Midbrain (tissue), 1 donor: ENCODE measurements at regions not wholly inside any gene's neighbourhood (a gene's known extent, or its start where the extent isn't known, plus 50 kb on each side); places are given as distances from the start of the nearest gene placed in this dataset.
"Not testable (repeated sequence)": the region's sequence is repeated elsewhere in the genome, so short reads cannot be mapped to it uniquely, and the experiment has no call there.

ENCODE experiments used
- DNase-seq: peaks from one replicate; lab custom pipeline; 2025; lab: John Stamatoyannopoulos, UW

DNA sequence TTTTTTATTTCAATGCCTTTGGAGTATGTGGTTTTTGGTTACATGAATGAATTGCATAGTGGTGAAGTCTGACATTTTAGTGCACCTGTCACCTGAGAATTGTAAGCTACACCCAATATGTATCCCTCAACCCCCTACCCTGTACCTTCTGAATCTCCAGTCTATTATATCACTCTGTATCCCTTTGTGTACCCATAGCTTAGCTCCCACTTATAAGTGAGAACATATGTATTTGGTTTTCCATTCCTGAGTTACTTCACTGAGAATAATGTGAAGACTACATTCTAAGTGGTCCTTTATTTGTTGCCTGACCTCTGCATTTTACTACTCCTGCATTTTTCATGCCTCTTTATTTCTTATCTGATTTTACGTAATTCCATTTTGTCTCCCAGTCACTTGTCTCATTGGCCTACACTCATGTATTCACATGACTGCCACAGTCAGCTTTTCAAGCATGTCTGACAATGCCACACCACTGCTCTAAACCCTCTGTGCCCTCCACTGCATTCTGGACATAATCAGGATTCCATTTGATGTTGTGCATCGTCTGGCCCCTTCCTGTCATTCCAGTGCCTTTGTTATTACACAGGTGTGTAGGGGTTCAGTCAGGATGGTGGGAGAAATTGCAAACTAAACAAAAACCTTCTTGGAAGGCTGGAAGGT lies 1325.5 kb downstream of the XPNPEP1 start:
- no peak for DNase-seq

DNA sequence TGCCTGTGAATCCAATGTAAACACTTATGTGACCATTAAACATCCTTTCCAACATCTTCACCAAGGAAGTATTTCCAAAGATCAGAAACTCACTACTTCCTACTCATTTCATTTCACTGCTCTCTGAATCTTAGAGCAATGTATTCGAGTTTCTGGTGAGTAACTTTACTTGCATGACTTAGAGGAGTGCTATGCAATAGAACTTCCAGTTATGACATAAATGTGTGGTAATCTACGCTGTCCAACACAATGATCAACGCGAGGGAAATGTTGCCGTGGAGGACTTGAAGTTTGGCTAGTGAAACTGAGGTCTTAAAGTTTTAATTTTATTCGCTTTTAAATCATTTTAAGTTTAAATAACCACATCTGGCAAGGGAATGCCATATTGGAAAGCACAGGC lies 1326.3 kb downstream of the XPNPEP1 start:
- no peak for DNase-seq

DNA sequence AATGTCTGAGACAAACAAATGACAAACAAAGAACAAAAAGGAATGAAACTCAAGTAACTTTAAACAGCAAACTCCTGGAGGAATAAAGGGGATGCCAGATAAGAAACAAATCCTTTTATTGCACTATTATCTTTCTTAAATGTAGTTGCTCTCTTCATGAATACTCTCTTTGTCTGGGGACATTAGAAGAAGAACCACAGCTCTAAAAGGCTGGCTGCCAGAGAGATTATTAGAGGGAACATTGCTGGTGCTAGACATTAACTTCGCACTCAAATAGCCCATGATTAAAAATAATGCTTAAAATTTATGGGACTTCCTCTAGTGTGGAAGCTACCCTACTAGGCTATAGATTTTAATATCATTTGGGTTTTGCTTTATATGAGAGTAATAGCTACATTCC lies 1330.4 kb downstream of the XPNPEP1 start:
- no peak for DNase-seq

DNA sequence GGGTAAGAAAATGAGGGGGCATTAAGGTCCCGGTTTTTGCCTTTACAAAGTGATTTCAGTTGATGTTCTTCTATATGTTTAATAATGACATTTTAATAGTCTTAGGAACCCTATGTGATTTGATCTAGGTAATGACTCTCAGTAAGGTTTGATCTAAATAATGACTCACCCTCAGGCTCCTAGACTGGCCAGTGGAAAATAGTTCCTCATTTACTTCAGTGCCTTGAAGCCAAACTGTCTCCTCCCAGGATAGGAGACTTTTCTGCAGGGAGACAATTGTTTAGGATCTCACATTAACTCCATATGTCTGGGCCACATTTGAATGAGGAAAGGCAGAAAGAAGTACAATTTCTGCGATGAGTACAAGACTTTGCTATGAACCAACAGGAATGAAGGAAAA lies 1331.9 kb downstream of the XPNPEP1 start:
- no peak for DNase-seq

DNA sequence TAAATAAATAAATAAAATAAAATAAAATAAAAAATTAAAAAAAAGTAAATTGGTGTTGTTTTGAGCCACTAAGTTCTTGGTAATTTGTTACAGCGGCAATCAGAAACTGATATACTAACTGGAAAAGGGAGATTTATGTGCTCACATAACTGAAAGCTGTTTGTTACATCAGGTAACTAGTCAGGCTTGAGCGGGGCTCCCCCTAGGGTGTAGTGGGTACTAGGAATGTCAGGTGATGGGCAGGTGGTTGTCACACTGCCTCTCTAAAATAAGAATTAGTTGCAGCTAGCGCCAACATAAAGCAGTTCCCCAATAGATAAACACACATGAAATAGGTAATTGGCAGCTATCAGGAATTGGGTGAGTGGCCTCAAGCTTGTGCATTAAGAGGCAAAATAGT lies 1336.9 kb downstream of the XPNPEP1 start:
- DNase-seq: no peak

DNA sequence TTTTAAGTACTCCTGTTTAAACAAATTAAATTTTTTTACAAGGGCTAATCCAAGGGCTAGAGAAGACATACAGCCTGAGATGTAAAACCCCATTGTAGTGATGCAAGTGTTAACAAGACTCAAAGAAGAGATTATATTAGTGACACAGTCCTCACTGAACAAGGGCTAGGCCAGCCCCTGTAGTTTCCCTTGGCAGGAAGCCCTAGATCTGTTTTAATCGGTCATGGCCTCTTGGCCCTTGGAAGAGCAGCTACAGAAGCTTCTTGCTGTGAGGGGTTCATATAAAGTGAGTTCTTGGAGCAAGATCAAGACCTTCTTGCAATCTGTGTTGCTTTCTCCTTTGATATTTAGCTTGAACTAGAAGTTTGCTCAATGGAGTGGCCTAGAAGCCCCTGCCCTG lies 1339.4 kb downstream of the XPNPEP1 start:
- no peak for DNase-seq

DNA sequence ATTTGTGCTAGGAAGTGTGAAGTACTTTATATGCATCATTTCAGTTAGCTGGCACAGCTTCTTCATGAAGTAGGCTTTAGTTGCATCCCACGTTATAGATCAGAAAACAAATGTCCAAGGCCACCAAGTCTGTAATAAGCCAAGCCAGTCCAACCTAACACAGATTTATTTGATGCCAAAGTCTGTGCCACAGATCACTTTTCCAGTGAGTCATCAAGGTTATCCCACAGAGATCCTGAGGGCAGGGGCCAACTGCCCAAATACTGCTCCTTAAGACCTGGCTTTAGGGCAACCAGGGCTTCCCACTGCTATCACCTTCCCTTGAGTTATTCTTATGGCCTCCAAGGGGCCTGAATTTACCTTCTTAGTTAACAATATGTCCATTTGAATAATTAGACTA lies 1340.4 kb downstream of the XPNPEP1 start:
- no peak for DNase-seq

DNA sequence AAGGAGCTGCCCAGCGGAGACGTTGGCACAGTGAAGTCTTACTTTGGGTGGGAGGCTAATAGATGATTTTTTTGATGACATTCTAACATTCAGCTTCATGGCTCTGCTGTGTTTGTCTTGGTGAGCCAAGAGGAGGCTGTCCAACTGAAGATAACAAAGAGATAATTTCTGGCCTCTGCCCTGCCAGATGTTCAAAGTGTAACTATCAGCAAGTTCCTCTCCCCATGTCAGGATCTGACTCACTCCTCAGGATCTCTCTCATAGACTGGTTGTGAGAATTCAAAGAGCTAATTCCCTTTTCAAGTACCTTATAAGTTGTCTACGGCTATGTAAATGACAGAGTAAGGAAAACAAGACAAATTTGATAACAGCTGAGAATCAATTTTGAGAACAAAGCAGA lies 1340.9 kb downstream of the XPNPEP1 start:
- DNase-seq: no peak

DNA sequence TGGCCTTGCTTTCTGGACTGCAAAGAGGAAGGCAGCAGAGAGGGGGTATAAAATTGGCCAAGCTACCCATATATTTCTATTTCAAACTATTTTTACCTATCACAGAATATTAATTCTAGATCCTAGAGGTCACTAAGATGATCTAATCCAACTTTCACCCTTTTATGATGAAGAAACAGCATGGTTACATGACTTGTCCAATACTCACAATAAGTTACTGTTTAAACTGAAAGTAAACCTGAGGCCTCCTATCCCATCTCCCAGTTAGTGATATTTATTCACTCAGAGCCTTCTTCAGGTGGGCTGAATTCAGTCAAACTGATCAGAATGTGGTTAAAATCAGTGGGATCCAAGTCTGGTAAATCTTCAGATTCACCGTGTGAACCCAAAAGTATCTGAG lies 1345.1 kb downstream of the XPNPEP1 start:
- DNase-seq: no peak

DNA sequence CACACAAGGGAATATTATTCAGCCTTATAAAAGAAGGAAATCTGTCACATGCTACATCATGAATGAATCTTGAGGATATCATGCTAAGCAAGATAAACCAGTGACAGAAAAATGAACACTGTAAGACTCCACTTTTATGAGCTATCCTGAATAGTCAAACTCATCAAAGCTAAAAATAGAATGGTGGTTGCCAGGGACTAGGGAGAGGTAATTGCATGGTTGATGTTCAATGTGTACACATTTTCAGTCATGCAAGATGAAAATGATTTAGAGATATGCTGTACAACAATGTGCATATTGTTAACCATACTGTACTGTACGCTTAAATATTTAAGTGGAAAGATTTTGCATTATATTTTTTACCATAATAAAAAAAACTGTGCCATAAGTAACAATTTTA lies 1349.1 kb downstream of the XPNPEP1 start:
- DNase-seq: no peak

DNA sequence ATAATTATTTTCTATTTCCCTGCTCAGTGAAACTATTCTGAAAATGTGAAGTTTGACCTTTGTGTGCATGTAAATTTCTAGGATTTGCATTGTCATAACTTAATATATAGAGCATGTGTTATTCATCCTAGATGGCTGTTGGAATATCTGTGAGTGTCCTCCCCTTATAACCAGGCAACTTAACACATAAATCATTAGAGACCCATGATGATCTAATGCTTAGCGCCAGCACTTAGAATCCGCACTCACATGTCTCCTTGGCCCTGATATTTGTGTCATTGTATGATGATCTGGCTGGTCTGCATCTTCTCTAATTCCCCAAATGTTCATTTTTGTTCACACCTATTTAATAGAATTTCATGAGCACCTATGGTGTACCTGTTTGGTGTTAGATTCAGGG lies 1354.5 kb downstream of the XPNPEP1 start:
- DNase-seq: no peak

DNA sequence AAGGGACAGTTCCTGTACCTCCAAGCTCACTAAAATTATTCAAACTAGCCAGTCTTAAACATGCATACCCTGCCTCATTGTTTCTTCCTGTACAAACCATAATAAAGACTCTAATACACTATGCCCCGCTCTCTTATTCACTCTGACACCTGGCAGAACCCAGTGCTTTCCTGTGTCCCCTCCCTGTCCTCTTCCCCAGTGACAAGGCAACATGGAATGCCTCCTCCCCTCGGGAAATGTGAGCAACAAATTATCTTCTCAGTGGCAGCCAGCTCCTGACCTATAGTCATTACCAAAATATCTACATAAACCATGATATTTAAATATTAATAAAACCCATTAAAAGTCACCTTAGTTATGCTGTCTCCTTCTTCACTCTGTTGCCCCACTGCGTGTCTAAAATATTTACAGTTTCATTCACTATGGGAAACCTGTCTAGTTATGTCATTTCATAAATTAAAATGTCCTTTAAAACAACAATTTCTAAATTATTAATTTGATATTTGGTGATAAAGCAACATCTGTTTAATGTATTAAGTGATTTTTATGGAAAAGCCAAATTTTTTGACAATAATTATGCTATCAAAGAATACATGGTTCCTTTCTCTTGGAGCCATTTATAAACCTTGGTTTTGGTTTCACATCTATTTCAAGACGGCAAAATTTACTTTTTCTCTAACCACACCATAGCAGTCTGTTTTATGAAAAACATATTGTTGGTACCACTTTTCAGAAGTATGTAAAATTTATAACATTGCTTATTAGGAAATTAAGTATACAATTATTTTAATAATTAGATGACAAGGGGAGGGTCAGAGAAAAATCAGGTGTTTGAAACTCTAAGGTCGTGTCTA lies 1355.2 kb downstream of the XPNPEP1 start:
- no peak for DNase-seq

DNA sequence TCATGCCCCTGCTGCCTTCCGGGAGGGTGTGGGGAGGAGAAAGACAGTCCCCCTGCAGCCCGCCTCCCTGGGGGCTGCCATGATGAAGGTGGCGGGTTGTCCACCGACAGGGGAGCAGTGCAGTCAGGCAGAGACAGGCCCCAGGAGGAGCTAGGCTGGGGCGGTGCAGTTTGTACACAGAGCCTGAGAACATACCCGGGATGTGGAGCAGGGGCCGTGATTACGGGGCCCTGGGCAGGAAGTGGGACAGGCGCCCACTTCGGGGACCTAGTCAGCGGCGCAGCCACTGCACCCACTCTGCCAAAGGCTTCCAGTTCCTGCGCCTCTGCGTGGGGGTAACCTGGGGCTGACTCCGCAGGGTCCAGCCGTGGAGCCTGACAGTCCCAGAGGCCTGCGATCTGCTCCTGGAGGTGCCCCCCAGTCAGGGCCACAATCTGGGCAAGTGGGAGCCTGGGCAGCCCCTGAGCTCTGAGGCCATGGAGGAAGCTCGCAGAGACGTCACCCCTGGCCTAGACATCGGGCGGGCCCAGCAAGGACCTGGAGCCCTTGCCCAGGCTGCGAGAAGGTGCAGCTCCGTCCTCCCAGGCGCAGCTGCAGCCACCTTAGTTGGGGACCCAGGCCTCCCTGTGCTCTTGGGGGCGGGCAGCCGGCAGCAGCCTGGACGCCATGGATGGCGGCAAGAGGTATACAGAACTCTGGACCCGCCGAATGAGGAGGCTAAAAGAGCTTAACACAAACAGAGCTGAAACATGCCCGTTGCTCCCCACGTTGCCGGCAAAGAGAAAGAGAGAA lies 1356.8 kb downstream of the XPNPEP1 start:
- DNase-seq: no peak

DNA sequence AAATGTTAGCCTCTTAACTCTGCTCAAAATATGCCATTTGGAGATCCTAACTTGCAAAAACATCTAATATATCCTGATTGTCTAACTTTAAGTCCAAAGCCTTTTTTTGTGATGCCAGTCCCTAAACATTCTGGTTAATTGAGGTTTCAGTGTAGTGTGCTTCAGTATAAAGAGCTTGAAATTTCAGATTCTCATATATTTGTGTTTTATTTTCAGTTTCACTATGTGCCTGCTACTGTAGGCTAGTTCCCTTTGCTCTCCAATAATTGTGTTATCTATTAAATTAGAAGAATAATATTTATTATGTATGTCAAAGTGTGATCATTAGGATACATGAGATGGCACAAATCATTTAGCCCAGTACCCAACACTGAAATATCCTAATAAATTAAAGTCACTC lies 1361.2 kb downstream of the XPNPEP1 start:
- DNase-seq: no peak

DNA sequence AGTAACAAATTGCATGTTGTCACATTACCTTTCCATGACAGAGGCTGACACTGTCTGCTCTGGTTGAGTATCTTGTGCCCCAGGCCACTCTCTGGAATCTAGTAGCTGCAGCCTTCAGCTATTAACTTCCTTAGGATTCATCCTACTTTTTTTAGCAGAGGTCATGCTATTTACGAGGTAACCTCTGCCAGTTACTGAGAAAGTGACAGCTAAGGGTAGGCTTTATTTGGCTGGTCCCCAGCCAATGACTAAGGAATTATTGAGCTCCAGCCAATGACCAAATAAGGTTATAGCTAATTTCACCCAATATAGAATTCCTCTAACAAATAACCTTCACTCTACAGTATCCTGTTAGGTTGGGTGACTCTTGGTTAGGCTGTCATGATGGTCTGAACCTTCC lies 1361.7 kb downstream of the XPNPEP1 start:
- no peak for DNase-seq

DNA sequence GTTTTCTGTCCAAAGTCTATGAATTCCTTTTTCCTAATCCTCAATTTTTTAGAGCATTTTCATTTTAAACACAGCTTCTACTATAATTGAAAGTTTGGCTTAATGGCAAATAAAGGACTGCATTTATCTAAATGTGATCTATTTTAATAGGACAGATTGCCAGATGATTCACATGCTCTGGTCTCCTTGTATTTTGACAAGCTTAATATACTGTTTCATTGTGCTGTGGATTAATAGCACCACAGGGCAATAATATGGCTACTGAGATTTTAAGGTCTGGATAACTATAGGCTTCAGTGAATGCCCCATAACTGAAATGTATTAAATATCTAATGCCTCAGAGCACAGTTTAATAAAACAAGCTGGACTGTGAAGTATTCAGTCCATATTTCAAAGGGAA lies 1362.8 kb downstream of the XPNPEP1 start:
- DNase-seq: no peak

DNA sequence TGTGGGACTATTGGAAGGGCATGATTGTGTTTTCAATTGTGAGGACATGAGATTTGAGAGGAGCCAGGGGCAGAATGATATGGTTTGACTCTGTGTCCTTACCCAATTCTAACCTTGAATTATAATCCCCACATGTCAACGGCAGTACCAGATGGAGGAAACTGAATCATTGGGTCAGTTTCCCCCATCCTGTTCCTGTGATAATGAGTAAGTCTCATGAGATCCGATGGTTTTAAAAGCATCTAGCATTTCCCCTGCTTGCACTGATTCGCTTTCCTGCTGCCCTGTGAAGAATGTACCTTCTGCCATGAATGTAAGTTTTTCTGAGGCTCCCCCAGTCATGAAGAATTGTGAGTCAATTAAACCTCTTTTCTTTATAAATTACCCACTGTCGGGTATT lies 1367.1 kb downstream of the XPNPEP1 start:
- DNase-seq: no peak

DNA sequence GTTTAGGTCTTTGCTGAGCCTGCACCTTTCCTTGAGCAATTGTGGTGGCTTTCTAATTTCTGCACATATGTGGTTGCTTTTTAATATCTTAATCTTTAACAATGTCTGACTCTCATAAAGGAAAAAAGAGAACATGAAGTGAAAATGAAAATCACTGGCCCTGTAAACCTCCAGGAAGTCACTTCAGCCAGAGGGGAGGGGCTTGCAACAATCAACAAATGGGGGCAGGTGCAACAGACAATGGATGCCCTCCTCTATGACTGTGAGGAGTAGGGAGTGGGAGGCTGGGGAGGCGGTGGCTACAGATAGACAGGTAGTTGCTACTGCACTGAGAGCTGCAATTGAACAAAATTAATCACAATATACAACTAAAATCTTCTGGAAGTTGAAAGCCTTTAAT lies 1377.4 kb downstream of the XPNPEP1 start:
- no peak for DNase-seq

DNA sequence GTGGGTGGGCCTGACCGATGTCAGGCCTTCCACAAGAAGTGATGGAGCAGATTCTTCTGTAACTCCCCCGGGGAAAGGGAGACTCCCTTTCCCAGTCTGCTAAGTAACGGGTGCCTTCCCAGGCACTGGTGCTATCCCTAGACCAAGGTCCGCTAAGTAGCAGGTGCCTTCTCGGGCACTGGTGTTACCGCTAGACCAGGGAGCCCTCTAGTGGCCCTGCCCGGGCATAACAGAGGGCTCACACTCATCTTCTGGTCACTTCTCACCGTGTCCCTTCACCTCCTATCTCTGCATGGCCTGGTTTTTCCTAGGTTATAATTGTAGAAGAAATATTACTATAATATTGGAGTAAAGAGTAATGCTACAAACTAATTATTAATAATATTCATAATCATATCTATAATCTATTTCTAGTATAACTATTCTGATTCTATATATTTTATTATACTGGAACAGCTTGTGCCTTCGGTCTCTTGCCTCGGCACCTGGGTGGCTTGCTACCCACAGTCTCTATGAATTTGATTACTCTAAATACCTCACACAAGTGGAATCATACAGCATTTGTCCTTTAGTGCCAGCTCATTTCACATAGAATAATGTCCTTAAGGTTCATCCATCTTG lies 1378.7 kb downstream of the XPNPEP1 start:
- peak; percentile 50 for DNase-seq

DNA sequence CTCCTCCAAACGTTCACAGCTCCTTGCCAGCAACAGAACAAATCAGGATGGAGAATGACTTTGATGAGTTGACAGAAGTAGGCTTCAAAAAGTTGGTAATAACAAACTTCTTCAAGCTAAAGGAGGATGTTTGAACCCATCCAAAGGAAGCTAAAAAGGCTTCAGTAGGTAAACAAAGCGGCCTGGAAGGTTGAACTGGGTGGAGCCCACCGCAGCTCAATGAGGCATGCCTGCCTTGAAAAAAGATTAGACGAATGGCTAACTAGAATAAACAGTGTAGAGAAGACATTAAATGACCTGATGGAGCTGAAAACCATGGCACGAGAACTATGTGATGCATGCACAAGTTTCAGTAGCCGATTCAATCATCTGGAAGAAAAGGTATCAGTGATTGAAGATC lies 1369.0 kb upstream of the SORCS1 start:
- DNase-seq: not testable (repeated sequence)

DNA sequence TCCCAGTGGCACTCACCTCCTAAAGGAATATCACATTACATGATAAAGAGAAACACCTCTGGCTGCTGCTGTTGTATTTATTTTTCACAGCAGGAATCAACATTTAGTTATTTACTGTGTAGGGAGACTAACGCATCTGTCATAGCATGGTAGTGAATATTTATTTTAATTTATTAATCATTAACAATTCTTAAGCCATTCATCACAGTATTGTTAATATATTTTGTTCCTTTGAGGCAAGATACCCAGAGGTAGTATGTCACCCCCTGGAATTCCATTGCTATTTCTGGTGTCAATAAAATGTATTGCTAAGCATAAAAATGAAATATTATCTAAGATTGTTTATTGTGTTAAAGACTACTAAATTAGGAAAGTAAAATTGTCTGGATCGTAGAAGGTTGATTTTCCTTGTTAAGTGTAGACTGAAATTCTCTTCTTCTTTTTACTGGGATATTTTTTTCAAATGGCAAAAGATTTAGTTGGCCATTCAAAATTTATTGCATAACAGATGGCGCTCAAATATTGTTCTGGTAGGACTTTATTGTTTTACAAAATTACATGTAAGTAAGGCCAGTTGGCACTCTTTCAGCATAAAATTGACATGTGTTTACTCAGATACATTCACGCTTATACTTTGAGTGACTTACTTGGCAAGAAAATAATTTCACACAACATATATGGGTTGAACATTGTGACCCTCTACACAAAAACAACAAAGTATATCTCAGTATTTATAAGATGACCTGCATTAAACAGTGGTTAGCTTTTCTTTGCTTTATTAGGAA lies 1358.7 kb upstream of the SORCS1 start:
- DNase-seq: no peak
